C4-2B (cell line): ENCODE measurements at regions not wholly inside any gene's neighbourhood (a gene's known extent, or its start where the extent isn't known, plus 50 kb on each side); places are given as distances from the start of the nearest gene placed in this dataset.

ENCODE experiments used
- CTCF ChIP-seq: fragments of 450-650 bp; conservative IDR thresholded peaks from 2 replicates; pipeline ENCODE4 v1.5.1; 2017; ENCODE audit warnings: mild to moderate bottlenecking
- ZFX ChIP-seq: fragments of 450-650 bp; IDR thresholded peaks from 2 replicates; pipeline ENCODE4 v1.6.1; 2017

- TF ChIP-seq CTCF, result no peak
- no peak for TF ChIP-seq ZFX
These were observed 97.9 kb upstream of the CDX4 start for GRCh38 chrX:73348977-73349376.
